ENCODE measurements at regions not wholly inside any gene's neighbourhood (a gene's known extent, or its start where the extent isn't known, plus 50 kb on each side); places are given as distances from the start of the nearest gene placed in this dataset.

GRCh38 chr6:9761220-9761619 lies 653.7 kb downstream of the TFAP2A start (continued):
- TF ChIP-seq ZNF274 (IDR thresholded peaks at IDR 0.05; ENCODE audit: low read depth, low read length): no peak

DNA sequence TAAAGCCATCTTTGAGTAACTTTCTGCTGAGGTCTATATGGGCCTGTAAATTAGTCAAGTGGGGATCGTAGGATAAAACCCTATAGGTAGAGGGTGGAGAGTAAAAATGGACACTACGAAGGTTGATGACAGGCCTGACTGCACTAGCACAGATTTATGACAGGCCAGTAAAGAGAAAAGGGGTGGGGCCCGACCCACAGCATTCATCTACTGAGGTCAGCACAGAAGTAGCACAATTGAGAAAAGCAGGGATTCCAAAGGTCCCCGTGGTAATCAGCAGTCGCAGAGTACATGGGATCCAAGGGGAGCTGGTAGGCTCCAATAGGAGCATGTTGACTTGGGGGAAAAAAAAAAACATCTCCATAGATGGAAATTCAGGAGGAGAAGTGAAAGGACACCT lies 660.4 kb downstream of the TFAP2A start:
- Histone ChIP-seq H3K4me3 (replicated peaks in 1 of 2; ENCODE audit: low read depth in 1 of 2, low read length in 2 of 2) (no peak overlapping the region), H3K9me2 (ENCODE audit: insufficient read depth) (no peaks in the 10 kb centered on the region), H3K36me3 (ENCODE audit: control insufficient read depth in 1 of 2, insufficient read depth in 2 of 2, low read length in 2 of 2) (no peaks in the 10 kb centered on the region), H2AFZ (ENCODE audit: low read depth, low read length, poor library complexity, severe bottlenecking) (no peak overlapping the region), H3K4me1 (ENCODE audit: control insufficient read depth in 1 of 2, insufficient read depth in 2 of 2, low read length in 2 of 2) (no peaks in the 10 kb centered on the region), H3K27ac (ENCODE audit: low read depth, low read length) (no peak overlapping the region), H3K9me3 (ENCODE audit: control insufficient read depth in 1 of 2, insufficient read depth in 1 of 2, low read depth in 1 of 2, low read length in 2 of 2) (no peaks in the 10 kb centered on the region), H3K9ac (ENCODE audit: low read length) (no peak overlapping the region), H4K20me1 (ENCODE audit: insufficient read depth) (no peaks in the 10 kb centered on the region), H3K79me2 (ENCODE audit: insufficient read depth, low read length) (no peaks in the 10 kb centered on the region), H3K4me2 (ENCODE audit: low read length) (no peak overlapping the region), H3K27me3 (ENCODE audit: insufficient read depth, low read length) (no peaks in the 10 kb centered on the region)
- intact Hi-C loops (cut with micrococcal nuclease): no loop called here
- POLR2A ChIA-PET: no interaction called here
- ATAC-seq (no peak), DNase-seq (ENCODE audit: low read depth, low spot score) (no peak)
- no peak for TF ChIP-seq TCF7L2 (IDR thresholded peaks at IDR 0.05; ENCODE audit: borderline replicate concordance, extremely low read depth, insufficient read depth, insufficient read length)
- TF ChIP-seq POLR2A (IDR thresholded peaks at IDR 0.05; ENCODE audit: borderline replicate concordance, extremely low read depth, insufficient read depth, insufficient read length): no peak
- RAD21 ChIA-PET (ENCODE audit: low non-redundant PET in 1 of 2, low total read pairs in 2 of 2, uncharacterized antibody in 2 of 2, unreplicated experiment in 2 of 2): no interaction called here
- BruUV-seq (replicated peaks): no TSS peak
- CTCF ChIA-PET: no interaction called here

DNA sequence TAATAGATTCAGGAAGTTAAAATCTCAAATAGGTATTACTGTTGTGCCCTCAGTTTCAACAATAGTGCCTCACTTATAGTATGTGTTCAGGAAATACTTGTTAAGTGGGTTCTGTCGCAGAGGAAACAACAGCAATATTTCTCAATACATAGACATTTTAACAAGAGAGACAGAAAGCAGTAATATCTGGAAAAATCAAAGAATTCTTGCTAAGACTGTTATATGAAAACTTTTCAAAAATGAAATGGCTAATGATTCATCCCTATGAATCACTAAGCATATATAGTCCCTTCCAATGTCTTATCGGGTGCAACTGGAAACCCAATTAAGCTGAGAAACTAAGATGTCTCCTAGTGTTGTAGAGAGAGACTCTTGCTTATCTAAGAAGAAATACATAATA lies 668.9 kb downstream of the TFAP2A start:
- ChIA-PET CTCF (no interaction called here), POLR2A (no interaction called here), RAD21 (ENCODE audit: low non-redundant PET in 1 of 2, low total read pairs in 2 of 2, uncharacterized antibody in 2 of 2, unreplicated experiment in 2 of 2) (no interaction called here)
- BruUV-seq (replicated peaks): no TSS peak
- Histone ChIP-seq H3K27me3 (ENCODE audit: insufficient read depth, low read length) (no peaks in the 10 kb centered on the region), H3K4me3 (replicated peaks in 1 of 2; ENCODE audit: low read depth in 1 of 2, low read length in 2 of 2) (no peak overlapping the region), H2AFZ (ENCODE audit: low read depth, low read length, poor library complexity, severe bottlenecking) (no peak overlapping the region), H3K79me2 (ENCODE audit: insufficient read depth, low read length) (no peaks in the 10 kb centered on the region), H4K20me1 (ENCODE audit: insufficient read depth) (no peaks in the 10 kb centered on the region), H3K9ac (ENCODE audit: low read length) (no peak overlapping the region), H3K9me2 (ENCODE audit: insufficient read depth) (no peaks in the 10 kb centered on the region), H3K4me2 (ENCODE audit: low read length) (no peak overlapping the region), H3K4me1 (ENCODE audit: control insufficient read depth in 1 of 2, insufficient read depth in 2 of 2, low read length in 2 of 2) (no peaks in the 10 kb centered on the region), H3K27ac (ENCODE audit: low read depth, low read length) (no peak overlapping the region), H3K9me3 (ENCODE audit: control insufficient read depth in 1 of 2, insufficient read depth in 1 of 2, low read depth in 1 of 2, low read length in 2 of 2) (no peaks in the 10 kb centered on the region), H3K36me3 (ENCODE audit: control insufficient read depth in 1 of 2, insufficient read depth in 2 of 2, low read length in 2 of 2) (no peaks in the 10 kb centered on the region)
- DNase-seq (ENCODE audit: low read depth, low spot score) (no peak), ATAC-seq (no peak)
- TF ChIP-seq TCF7L2 (IDR thresholded peaks at IDR 0.05; ENCODE audit: borderline replicate concordance, extremely low read depth, insufficient read depth, insufficient read length): no peak
- no peak for TF ChIP-seq ELF1 (IDR thresholded peaks at IDR 0.05; ENCODE audit: borderline replicate concordance, low read depth)
- no peak for TF ChIP-seq EZH2 (IDR thresholded peaks at IDR 0.05)
- no peak for TF ChIP-seq ZFX (IDR thresholded peaks at IDR 0.05)
- no peak for TF ChIP-seq POLR2A (IDR thresholded peaks at IDR 0.05; ENCODE audit: borderline replicate concordance, extremely low read depth, insufficient read depth, insufficient read length)
- no peak for TF ChIP-seq POLR2AphosphoS5 (IDR thresholded peaks at IDR 0.05; ENCODE audit: low read depth, low read length)
- TF ChIP-seq SIN3A (IDR thresholded peaks at IDR 0.05; ENCODE audit: low read depth): no peak
- intact Hi-C loops (cut with micrococcal nuclease): no loop called here
